ENCODE measurements at regions not wholly inside any gene's neighbourhood (a gene's known extent, or its start where the extent isn't known, plus 50 kb on each side); places are given as distances from the start of the nearest gene placed in this dataset.

DNA sequence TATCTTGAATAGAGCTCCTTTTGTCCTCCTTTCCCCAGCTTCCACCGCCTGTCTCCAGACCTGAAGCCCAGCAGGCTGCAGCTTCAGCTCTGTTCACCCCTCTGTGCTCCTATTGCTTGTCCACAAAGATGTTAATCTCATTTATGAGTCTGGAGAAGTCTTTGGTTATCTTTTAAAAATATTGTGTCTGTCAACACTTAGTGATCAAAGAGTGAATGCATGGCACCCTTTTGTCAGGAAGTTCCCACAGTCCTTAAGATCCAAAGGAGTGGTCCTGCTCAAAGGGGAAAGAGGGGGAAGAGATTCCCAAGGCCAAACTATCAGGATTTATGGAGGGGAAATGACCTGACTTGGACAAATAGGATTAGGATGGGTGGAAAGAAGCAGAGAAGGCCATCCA is 118.9 kb downstream of the ACAA2 start:
- TF ChIP-seq EZH2 (IDR thresholded peaks at IDR 0.05; ENCODE audit: borderline replicate concordance, low read depth, low read length, severe bottlenecking): no peak
- TF ChIP-seq, protein P1, sequence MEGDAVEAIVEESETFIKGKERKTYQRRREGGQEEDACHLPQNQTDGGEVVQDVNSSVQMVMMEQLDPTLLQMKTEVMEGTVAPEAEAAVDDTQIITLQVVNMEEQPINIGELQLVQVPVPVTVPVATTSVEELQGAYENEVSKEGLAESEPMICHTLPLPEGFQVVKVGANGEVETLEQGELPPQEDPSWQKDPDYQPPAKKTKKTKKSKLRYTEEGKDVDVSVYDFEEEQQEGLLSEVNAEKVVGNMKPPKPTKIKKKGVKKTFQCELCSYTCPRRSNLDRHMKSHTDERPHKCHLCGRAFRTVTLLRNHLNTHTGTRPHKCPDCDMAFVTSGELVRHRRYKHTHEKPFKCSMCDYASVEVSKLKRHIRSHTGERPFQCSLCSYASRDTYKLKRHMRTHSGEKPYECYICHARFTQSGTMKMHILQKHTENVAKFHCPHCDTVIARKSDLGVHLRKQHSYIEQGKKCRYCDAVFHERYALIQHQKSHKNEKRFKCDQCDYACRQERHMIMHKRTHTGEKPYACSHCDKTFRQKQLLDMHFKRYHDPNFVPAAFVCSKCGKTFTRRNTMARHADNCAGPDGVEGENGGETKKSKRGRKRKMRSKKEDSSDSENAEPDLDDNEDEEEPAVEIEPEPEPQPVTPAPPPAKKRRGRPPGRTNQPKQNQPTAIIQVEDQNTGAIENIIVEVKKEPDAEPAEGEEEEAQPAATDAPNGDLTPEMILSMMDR (IDR thresholded peaks at IDR 0.05; ENCODE audit: borderline replicate concordance, extremely low read depth, low read length, poor library complexity, severe bottlenecking): no peak
